ENCODE measurements at regions not wholly inside any gene's neighbourhood (a gene's known extent, or its start where the extent isn't known, plus 50 kb on each side); places are given as distances from the start of the nearest gene placed in this dataset.
"Not testable (repeated sequence)": the region's sequence is repeated elsewhere in the genome, so short reads cannot be mapped to it uniquely, and the experiment has no call there.

DNA sequence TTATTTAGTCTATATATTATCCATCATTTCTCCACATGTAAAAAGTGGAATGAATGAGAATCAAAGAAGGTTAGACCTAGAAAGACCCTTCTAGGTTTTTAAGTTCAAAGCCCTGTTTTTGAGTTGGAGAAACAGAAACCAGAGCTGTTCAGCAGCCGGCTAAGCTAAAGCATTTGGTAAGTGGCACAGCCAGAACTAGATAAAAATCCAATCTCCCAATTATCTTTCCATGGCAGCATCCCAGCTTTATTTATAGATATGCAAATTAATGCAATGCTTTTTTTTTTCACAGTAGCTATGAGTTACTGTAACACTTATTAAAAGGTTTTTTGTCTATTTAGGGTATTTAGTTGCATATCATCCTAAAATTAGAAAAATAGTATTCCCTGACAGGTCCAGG is 85.1 kb downstream of the NIBAN1 start:
- in situ Hi-C loops (cut with MboI; ENCODE audit: low sequenced_read_pairs): no loop called here

DNA sequence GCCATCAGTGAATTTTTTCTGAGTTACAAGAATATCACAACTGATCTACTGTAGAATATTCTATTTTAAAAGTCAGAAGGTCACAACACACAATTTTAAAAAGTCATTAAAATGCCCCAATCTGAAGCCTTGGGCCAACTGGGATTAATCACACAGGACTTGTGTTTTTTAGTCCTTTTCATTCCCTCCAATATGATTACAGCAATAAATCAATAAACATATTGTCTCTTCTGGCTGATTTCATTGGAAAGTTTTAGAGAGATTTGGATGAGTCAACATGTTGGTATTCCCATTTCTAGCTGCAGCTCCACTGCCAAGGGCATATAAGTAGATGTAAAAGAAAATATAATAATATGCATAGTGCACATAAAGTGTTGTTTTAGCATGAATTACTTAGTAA is 85.8 kb downstream of the NIBAN1 start:
- in situ Hi-C loops (cut with MboI; ENCODE audit: low sequenced_read_pairs): no loop called here

DNA sequence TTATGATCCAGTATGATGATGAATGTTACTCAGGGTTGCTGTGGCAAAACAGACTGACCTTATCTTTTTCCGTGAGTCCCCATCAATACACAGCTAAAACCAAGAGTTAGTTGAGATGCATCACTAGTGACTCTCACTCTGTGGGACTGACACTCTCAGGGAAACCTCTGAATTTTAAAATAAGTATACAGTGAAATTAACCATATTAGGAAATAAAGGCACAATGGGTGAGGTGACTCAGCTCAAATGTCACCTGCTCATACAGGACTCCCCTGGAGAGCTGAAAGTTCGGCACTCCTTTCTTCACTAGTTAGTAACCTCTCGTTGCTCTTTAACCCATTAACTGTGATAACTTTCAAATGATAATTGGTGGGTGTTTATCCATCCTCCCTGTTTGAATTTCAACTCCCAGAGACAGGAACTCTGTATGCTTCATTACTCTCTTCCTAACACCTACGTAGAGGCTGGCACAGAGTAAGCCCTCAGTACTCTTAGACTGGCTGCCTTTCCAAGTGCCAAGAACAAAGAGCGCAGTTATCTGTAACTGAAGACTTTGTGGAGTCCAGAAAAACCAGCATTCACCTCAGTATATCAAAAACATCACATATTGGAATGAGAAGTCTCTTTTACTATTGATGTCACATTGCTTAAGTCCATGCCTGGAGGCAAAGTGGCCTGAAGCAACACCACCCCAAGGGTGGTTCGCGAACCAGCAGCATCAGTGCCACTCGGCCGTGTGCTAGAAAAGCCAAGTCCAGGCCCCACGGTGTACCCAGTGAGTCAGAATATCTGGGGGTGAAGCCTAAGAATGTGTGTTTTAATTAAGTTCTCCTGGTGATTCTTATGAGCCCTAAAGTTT is 91.1 kb downstream of the NIBAN1 start:
- in situ Hi-C loops (cut with MboI; ENCODE audit: low sequenced_read_pairs): no loop called here

DNA sequence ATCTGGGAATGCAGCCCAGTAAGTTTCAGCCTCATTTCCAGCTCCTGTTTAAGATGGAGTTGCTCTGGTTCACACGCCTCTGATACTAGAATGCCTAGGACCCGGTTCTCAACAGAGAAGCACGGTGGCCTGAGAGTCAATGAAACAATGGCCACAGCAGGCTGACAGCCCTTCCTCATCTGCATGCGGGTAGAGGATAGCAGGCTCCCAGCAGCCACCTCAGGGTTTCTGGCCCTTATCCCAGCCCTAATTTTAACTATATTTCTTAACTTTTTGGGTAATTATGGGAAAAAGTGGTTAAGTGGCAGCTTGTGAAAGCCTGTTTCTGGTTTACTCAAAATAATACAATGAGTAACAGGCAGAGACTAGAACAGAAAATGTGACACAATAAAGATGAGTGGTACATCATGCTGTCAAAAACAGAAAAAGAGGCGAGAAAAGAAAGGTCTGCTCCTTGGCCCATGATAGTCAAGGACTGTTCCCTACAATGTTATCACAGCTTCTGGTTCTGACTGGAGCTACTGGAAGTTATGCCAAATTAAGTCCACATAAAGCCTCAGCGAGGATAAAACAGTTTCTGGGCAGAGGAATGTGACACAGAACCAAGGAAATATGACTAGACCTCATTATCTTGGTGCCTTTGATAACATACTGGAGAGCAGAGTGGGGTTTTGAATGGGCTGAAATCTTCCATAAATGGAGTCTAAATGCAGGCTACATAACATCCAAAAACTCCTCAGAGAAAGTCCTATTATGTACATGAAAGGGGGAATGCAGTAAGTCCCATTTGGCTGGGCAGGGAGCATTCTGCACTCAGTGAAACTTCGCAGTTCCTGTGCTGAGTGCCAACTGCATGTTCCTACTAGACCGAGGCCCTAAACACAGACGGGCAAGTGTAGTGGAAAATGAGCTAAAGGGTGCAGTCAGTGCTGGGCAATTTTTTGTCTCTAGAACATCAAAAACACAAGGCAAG is 92.1 kb downstream of the NIBAN1 start:
- in situ Hi-C loops (cut with MboI; ENCODE audit: low sequenced_read_pairs): no loop called here

DNA sequence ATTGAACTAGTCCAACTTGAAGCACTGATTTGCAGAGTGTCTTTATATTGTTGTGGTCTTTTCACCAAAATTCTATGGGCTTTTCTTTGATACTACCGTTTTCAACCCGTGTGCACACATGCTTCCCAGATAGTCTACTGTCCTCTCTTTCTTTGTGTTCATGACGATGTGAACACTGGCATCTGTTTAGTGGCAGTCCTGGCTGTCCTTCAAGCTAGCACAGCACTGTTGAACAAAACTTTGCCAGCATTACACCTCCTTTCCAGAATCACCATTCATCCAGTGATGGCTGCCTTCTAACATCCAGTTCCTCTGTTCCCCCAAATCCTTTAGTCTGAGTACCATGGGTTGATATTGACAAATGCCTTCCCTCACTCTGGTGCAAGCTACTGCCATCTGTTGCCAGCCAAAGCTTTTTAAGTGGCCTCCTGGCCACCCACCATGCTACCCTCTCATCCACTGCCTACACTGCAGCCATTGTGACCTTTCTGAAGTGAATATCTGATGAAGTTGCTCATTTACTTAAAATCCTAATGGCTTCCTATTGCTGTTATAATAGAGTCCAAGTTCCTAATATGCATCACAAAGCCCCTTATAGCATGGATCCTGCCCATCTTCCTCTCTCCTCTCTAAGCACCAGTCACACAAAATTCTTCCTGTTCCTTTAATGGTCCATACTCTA is 94.3 kb downstream of the NIBAN1 start:
- in situ Hi-C loops (cut with MboI; ENCODE audit: low sequenced_read_pairs): no loop called here

DNA sequence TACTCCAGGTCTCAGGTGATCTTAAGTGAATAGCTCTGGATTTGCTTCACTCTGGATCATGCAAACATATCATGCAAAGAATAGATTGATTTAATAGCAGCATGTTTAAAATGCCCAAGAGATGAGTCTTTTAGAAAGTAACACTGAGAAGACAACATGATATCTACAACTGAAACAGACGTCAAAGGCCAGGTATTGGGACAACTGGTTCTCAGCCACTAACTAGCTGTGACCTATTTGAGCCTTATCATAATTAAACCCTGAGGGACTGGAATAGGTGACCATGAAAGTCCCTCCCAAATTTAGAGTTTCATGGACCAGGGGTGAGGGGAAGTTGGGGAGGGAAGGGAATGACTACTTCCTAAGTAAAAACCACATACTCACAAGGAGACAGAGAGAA is 95.7 kb downstream of the NIBAN1 start:
- in situ Hi-C loops (cut with MboI; ENCODE audit: low sequenced_read_pairs): no loop called here

DNA sequence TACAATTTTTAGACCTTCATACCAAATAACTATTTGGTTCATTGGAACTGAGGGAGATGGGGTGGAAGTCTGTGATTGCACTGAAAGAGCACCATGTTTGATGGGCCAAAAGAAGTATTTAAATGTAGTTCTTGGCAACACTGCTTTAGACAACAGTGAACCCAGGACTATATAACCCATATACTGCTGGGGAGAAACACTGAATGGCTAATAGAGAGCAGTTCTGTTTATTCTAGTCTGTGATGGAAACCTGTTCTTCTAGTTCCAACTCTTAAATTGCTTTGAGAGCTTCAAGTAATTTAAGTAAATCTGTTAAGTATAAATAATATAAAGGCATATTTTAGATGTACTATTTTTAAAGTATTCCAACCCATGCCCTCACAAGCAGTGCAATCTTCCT is 96.3 kb downstream of the NIBAN1 start:
- in situ Hi-C loops (cut with MboI; ENCODE audit: low sequenced_read_pairs): no loop called here

DNA sequence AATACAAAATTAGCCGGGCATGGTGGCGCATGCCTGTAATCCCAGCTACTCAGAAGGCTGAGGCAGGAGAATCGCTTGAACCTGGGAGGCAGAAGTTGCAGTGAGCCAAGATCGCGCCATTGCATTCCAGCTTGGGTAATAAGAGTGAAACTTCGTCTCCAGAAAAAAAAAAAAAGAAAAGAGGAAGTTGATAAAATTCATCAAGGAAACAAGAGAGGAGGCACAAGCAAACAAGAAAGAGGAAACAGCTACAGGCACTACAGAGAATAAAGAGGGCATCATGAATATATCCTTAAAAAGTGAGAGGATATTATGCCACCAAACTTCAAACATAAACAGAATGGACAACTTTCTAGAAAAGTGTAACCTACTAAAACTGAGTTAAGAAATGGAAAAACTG is 98.3 kb downstream of the NIBAN1 start:
- in situ Hi-C loops (cut with MboI; ENCODE audit: low sequenced_read_pairs): not testable (repeated sequence)

DNA sequence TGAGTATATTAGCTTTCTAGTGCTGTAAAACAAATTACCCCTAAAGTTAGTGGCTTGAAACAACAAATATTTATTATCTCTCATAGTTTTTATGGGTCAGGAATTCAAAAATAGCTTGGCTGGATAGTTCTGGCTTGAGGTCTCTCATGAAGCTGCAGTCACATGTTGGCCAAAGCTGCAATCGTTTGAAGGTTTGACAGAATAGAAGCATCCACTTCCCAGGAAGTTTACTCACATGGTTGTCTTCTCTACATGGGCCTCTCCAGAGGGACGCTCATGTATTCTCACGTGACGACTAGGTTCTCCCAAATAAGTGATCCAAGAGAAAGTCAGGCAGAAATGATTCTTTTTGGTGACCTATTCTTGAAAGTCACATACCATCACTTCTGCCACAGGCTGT is 99.1 kb downstream of the NIBAN1 start:
- in situ Hi-C loops (cut with MboI; ENCODE audit: low sequenced_read_pairs): no loop called here

DNA sequence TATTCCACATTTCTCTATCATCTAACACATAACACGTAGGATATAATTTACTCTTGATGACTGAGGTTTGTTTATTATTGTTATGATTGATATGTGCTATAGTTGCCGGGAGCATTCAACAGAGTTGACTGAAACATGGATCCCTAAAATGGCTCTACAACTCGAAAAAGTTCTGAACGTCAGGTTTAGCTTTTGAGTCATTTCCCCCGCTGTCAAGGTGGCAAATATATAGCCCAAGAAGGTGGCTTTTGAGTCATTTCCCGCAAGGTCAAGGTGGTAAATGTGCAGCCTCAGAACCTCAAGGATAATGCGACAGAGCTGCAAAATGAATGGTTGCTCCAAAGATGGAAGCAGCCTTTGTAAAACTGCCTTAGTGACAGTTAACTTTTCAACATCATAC is 104.0 kb downstream of the NIBAN1 start:
- in situ Hi-C loops (cut with MboI; ENCODE audit: low sequenced_read_pairs): no loop called here

DNA sequence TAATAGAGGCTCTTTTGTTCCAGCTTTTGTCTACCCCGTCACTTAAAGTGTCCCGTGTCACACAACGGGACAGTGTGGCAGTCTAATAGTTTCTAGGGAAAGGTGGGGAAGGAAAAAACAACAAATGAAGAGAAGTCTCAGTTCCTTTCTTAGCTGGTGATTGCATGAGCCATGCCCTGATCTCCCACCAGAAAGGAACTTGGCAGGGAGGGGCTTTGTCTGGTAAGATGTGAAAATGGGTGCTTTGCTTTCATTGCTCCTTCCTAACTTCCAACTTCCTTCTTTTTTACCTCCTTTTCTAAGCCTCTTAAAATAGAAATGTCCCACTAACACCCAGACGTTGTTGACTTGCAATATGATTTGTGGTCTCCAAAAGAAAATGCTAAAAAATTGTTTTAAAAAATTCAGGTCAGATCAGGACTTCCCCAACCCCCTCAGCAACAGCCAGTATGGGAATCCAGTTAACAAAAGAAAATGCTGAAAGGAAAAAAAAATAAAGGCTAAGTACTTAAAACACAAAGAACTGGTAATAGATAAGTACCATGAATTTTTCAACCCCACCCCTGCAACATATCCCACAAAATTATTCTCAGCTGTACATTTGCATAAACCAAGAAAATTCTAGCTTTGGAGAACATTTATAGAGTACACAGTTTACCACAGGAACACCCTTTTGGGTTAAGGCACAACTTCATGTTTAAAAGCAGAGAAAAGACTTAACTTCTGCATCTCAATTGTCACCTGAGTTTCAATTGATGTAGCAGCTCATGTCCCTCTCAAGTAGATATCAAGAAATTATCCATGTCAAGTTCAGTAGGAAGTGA is 106.2 kb downstream of the NIBAN1 start:
- in situ Hi-C loops (cut with MboI; ENCODE audit: low sequenced_read_pairs): no loop called here

DNA sequence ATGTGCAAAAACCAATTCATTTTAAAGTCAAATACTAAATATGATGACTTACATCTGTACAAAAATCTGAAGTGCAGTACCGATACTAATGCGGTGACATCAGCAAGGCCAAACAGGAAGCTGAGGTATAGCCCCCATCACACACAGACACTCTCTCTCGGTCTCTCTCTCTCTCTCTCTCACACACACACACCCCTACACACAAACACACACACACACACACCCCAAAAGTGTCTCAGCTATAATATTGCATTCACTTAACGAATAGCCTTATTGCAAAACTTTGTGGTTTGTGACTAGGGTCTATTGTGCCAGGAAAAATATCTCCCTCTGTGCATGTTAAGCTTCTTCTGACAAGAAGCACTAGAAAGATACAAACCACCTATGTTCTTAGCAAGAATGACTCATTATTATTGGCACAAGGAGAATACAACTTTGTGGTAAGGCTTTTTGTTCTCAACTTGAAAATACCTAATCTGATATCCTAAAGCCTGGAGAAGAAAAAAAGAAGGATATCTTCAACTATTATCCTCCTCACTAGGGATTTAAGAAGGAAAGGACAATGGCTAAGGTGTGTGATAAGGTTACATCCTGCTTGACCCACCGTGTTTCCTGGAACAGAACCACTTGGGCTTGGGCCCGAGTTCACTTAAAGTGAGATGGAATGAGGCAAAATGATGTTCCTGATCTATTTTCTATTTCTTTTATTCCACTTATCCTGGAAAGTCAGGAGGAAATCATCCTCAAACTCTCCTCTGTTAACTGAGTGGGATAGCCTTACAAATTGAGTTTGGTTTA is 107.1 kb downstream of the NIBAN1 start:
- in situ Hi-C loops (cut with MboI; ENCODE audit: low sequenced_read_pairs): no loop called here

DNA sequence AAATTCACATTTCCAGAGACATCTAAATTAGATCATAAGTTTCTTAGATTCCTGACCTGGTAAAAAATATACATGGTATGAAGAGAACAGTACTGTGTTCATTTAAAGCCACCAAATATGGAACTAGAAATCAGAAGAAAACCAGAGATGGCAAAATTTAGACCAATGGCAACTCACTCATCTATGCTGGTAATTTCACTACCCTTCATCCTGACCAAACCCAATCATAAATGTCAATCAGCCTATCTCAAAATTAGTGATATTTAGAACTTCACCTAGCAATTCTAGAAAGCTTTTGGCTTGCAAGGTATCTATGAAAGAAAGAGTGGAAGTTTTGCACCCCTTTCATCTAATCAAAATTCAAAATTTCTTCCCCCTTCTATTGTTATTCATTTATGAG is 107.7 kb downstream of the NIBAN1 start:
- in situ Hi-C loops (cut with MboI; ENCODE audit: low sequenced_read_pairs): no loop called here

DNA sequence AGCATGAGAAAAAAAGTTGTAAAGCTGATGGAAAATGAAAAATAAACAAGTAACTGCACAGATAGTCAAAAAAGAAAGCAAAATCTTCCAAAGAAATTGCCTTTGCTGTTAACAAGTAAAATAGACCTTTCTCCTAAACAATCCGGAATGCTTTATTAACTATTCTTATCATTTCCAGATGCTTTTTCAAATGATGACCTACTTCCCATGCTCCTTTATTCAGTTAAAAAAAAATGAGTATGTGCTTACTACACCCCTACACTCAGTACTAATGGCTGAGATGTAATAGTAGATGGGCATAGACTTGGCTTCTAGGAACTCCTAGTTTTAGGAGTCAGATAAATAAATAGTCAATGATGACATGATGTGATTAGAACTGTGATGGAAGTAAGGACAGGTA is 108.5 kb downstream of the NIBAN1 start:
- in situ Hi-C loops (cut with MboI; ENCODE audit: low sequenced_read_pairs): no loop called here

DNA sequence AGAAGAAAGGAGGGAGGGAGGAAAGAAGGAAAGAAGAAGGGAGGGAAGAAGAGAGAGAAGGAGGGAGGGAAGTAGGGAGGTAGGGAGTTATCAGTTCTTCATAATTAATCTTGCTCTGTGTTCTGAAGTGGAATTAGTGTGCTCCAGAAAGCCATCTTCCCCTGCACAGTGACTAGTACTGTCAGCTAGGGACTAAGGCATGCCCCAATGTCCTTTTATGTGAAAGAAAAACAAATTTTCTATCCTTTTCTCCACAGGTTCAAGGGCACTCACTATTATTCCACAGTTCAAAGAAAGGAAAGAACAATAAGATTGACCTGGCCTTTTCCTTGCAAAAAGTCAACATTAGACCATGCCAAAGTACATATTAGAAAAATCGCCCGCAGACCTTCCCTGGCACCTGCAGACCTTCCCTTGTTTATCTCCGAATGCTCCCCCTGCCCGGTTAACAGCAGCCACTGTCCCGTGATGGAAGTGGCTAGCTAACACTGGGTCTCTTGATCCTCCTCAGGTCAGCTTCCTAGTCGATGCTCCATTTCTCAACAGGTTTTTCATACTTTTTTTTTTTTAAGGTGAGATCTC is 107.2 kb upstream of the EDEM3 start:
- in situ Hi-C loops (cut with MboI; ENCODE audit: low sequenced_read_pairs): no loop called here

DNA sequence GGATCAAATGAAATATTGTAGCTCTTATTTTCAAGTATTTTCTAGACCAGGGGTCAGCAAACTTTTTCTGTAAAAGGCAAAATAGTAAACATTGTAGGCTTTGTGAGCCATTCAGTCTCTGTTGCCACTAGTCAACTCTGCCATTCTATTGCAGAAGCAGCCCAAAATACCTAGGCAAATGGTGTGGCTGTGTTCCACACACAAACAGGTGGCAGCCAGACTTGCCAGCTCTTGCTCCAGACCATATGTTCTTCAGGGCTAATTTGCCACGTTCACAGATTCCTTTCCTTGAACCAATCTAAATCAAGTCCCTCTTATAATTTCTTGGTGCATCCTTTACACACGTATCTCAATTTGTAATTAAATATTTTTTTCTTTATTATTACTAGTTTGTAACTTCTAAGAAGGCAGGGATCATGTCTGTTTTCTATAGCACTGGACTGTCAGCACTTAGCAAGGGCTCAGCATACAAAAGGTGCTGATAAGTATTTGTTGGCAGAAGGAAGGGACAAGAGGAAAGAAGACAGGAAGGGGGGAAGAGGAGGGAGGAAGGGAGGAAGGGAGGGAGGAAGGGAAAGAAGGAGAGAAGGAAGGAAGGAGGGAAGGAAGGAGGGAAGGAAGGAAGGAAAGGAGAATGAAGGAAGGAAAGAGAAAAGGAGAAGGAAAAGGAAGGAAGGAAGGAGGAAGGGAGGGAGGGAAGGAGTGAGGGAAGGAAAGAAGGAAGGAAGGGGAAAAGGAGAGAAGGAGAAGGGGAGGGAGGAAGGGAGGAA is 106.5 kb upstream of the EDEM3 start:
- in situ Hi-C loops (cut with MboI; ENCODE audit: low sequenced_read_pairs): no loop called here

DNA sequence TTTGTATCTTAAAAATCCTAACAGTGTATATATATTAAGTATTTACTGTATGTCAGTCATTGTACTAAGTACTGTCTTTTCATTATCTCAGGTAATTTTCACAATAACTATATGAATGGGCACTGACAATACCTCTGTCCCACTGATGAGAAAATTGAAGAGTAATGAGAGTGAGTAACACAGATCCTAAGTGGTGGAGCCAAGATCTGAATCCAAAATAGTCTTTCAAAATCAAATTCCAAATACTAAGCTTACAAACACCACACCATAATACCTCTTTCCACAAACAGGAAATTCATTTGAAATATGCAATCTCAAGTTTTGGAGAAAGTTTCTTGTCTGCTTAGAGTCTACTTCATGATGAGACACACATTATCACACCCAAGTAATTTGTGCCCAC is 105.9 kb upstream of the EDEM3 start:
- in situ Hi-C loops (cut with MboI; ENCODE audit: low sequenced_read_pairs): no loop called here

DNA sequence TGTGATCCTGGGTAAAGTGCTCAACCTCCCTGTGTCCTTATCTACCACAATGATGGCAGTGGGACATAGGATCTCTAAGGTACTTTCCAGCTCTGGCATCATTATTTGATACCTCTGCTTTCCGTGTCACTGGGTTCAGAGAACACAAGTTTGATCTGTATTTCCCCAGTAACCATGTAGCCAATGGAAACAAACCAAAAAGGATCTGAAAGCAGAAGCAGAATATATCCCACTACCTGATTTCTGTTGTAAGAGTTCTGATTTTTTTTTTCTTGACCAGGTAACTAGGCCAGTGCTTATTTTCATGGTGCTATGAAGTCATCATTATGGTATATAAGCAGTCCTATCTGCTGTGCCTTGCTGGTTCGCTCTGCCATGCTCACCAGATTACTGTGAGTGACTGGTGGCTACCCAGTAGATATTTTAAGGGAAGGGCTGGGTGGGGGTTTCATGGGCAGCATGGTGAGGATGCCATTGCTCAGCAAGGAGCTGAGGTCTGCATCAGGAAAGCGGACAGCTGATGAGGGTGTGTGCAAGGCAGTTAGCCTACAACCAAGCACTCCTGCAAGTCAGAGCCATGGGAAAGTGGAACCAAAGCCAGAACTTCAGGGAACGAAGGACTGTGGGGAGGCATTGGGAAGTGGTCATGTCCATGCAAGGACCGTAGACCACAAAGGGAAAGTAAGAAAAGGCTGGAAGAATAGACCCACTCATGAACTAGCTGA is 104.9 kb upstream of the EDEM3 start:
- in situ Hi-C loops (cut with MboI; ENCODE audit: low sequenced_read_pairs): no loop called here
